LNCaP clone FGC (cell line): ENCODE measurements at regions not wholly inside any gene's neighbourhood (a gene's known extent, or its start where the extent isn't known, plus 50 kb on each side); places are given as distances from the start of the nearest gene placed in this dataset.
A peak's percentile ranks its signal among the peaks of the same experiment; 100 is the strongest.
"Not testable (repeated sequence)": the region's sequence is repeated elsewhere in the genome, so short reads cannot be mapped to it uniquely, and the experiment has no call there.

Source experiments
- DNase-seq: peaks from one replicate; pipeline ENCODE4 v3.0.0-alpha.2; 2011; ENCODE audit warnings: low read depth
- H3K4me3 ChIP-seq: 2 replicates; pipeline ENCODE4 v1.5.1; 2011; ENCODE audit warnings: mild to moderate bottlenecking, low read depth, low read length, control low read depth
- CTCF ChIP-seq: IDR thresholded peaks from 2 replicates; pipeline ENCODE4 v1.5.1; 2012; ENCODE audit warnings: mild to moderate bottlenecking; ENCODE audit not compliant: control insufficient read depth, insufficient read depth; ENCODE audit errors: extremely low read depth

- H3K4me3 ChIP-seq, result no peak overlapping the region
- TF ChIP-seq CTCF, result no peak
- peak; percentile 56 for DNase-seq
Measured at GRCh38 chr5:96483878-96484277, 50.8 kb upstream of the PCSK1 start.

GRCh38 chr5:96487859-96488258, 54.8 kb upstream of the PCSK1 start:
- TF ChIP-seq CTCF, result no peak
- no peak for DNase-seq
- H3K4me3 ChIP-seq, result no peak overlapping the region

GRCh38 chr5:96489532-96489931, 56.5 kb upstream of the PCSK1 start:
- no peak for TF ChIP-seq CTCF
- DNase-seq, result no peak

GRCh38 chr5:96492459-96493047, 59.5 kb upstream of the PCSK1 start:
- no peak overlapping the region for H3K4me3 ChIP-seq
- no peak for DNase-seq
- TF ChIP-seq CTCF, result no peak

More at GRCh38 chr5:96489532-96489931, 56.5 kb upstream of the PCSK1 start:
- no peak overlapping the region for H3K4me3 ChIP-seq

- no peak overlapping the region for H3K4me3 ChIP-seq
- TF ChIP-seq CTCF, result no peak
- no peak for DNase-seq
Measured at GRCh38 chr5:96493219-96493790, 60.3 kb upstream of the PCSK1 start.

GRCh38 chr5:96495412-96495811, 62.4 kb upstream of the PCSK1 start:
- not testable (repeated sequence) for DNase-seq, H3K4me3 ChIP-seq

- H3K4me3 ChIP-seq, DNase-seq: not testable (repeated sequence)
Measured at GRCh38 chr5:96497027-96497426, 64.0 kb upstream of the PCSK1 start.

- H3K4me3 ChIP-seq, result no peak overlapping the region
- no peak for DNase-seq
- no peak for TF ChIP-seq CTCF
Measured at GRCh38 chr5:96499753-96500345, 66.8 kb upstream of the PCSK1 start.
